GM18508 (cell line): ENCODE measurements at regions not wholly inside any gene's neighbourhood (a gene's known extent, or its start where the extent isn't known, plus 50 kb on each side); places are given as distances from the start of the nearest gene placed in this dataset.

Source experiments
- ATAC-seq: cut with Tn5 transposase; IDR thresholded peaks from one replicate; pipeline ENCODE4 v1.9.1; 2021; ENCODE audit warnings: moderate number of reproducible peaks; ENCODE audit not compliant: insufficient read depth, unreplicated experiment

GRCh38 chr13:107202371-107203023 is 634.6 kb upstream of the ARGLU1 start:
- no peak for ATAC-seq

- ATAC-seq, result no peak
Observed at GRCh38 chr13:107200491-107200890, 632.6 kb upstream of the ARGLU1 start.

DNA sequence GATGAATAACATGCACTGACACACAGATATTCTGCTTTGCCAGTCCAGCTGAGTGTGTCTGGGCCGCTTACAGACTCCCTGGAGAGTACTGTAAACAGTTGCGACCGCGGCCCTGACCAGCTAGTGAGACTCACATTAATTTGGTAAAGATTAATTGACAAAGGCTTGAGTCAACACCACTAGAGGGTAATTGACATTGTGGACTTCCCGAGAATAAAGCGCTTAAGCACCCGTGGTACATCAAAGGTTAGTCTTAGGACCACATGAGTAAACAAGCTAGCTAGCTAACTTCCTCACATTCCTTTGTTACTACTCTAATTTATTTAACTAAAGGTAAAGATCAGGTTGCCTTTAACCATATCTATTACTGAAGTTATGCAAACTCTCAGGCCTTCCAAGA is 624.4 kb upstream of the ARGLU1 start:
- ATAC-seq, result no peak

GRCh38 chr13:107190065-107190464 is 622.1 kb upstream of the ARGLU1 start:
- ATAC-seq, result no peak

- no peak for ATAC-seq
Observed at GRCh38 chr13:107185889-107186288, 618.0 kb upstream of the ARGLU1 start.

- ATAC-seq, result no peak
Observed at GRCh38 chr13:107170270-107170931, 602.5 kb upstream of the ARGLU1 start.

DNA sequence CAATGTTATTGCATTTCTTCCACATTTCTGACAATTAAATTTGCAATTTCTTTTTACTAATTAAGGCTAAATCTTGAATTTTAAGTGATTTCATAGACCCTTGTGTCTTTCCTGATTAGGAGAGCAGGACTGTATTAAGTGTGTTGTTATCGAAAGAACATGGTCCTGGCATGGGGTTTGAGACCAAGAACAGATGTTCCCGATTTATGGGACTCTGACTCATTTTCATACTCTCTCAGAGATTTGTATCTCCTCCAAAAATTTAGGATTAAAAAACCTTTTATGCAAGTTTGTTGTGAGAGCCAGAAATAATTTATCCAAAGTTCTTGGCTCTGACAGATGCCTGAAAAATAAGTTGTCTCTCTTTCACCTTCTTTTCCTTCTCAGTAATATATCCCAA is 589.3 kb upstream of the ARGLU1 start:
- no peak for ATAC-seq

DNA sequence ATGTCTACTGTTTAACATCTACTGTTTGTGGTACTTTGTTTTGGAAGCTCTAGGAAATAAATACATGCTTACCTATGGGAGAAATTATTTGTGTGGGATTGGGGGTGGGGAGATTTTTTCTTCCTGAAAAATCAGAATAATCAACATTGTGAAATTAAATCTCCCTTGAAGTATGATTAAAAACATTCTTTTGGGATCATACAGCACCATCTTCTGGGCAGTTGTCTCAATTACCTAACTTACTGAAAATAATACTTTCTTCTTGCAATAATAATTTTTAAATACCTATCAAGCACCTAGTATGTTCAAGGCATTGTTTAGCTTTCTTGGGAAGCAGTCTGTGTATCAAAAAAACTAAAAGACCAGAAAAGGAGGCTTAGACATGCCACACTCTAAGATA is 576.5 kb upstream of the ARGLU1 start:
- no peak for ATAC-seq

GRCh38 chr13:107141767-107142166 is 573.8 kb upstream of the ARGLU1 start:
- ATAC-seq, result no peak

DNA sequence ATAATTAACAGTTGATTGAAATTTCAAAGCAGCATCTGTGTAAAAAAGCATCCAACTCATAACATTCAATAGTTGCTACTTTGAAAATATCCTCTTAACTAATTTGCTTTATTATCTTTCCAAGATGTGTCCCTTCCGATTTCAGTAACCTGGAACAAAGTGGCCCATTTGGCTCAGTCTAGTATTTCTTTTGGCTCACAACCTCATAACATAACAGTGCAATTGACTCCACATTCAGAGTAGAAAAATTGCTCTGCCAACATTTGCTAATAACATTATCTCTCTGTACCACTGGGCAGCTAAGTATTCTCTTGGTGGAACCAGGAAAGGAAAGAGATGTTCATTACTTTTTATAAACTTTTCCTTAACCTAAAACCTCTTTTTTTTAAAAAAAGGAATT is 571.1 kb upstream of the ARGLU1 start:
- ATAC-seq, result no peak

DNA sequence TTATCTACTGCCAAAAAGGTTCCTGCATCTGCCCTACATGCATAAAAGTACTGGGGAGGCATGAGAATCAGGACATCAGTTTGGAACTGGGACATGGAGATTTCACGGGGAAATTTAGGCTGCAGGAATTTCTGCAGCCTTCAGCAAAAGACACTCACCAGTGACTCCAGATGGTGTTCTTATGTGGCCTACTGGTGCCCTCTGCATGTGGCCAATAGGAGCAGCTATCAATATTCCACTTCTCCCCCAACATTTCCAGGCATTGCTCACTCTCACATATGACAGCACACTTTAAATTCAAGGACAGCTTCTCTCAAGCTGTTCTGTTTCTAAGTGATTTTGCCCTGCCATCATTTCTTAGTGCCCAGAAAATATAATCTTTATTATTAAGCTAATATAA is 570.5 kb upstream of the ARGLU1 start:
- no peak for ATAC-seq

DNA sequence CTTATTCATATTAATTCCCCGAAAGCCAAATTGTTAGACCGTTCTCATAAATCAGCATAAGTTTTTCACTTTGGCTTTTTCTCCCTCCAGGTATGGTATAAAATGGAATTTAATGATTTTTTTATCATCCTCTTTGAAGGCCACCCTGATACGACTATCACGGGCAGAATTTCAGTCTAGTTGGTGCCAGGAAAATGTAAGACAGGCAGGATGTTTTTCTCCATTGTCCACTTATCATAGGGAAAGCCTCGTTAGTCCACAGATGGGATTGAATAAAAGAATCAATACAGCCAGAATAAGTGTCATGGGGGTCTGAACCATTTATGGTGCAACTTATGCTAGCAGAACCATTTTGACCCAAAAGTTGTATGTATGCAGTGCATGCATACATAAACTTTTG is 566.0 kb upstream of the ARGLU1 start:
- no peak for ATAC-seq

GRCh38 chr13:107130566-107130965 is 562.6 kb upstream of the ARGLU1 start:
- ATAC-seq, result no peak

DNA sequence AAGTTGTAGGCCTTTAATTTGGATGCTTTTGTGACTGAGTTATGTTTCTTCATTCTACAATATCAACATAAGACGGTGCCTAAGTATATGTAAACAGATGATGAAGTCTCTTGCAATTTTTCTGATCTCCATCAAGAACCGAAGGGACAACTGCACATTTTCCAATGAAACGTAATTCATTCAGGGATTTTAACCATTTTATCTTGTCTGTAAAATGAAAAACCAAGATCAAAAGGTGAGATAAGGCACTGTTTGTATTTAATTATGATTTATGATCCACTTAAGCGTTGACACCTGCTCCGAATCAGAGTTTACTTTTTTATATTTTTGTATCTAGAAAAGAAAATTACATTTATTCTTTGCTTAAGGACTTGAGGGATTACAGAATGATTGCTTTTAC is 556.8 kb upstream of the ARGLU1 start:
- no peak for ATAC-seq

DNA sequence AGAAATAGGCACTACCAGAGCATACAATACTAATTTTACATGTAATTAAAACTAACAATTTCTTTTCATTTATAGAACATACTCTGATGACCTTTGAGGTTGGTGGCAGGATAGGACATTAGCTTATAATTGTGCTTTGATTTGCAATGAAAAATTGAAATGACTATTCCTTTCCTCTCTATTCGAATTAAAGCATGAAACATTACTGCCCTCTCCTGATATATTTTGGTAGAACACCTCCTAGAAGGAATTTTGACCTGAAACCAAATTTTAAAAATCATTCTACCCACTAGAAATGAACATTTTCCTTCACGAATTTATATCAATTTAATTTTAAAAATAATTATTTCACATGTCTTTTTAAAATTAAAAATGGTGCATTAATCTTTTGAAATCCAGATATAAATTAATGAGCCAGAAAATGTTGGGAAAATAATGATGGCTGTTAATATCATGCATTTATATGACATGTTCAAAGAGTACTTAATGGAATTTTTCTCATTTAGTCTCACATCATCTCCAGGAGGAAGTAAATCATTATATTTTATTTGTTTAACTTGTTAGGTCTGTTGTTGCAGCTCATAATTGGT is 556.3 kb upstream of the ARGLU1 start:
- ATAC-seq, result no peak

GRCh38 chr13:107121793-107122192 is 553.9 kb upstream of the ARGLU1 start:
- no peak for ATAC-seq

DNA sequence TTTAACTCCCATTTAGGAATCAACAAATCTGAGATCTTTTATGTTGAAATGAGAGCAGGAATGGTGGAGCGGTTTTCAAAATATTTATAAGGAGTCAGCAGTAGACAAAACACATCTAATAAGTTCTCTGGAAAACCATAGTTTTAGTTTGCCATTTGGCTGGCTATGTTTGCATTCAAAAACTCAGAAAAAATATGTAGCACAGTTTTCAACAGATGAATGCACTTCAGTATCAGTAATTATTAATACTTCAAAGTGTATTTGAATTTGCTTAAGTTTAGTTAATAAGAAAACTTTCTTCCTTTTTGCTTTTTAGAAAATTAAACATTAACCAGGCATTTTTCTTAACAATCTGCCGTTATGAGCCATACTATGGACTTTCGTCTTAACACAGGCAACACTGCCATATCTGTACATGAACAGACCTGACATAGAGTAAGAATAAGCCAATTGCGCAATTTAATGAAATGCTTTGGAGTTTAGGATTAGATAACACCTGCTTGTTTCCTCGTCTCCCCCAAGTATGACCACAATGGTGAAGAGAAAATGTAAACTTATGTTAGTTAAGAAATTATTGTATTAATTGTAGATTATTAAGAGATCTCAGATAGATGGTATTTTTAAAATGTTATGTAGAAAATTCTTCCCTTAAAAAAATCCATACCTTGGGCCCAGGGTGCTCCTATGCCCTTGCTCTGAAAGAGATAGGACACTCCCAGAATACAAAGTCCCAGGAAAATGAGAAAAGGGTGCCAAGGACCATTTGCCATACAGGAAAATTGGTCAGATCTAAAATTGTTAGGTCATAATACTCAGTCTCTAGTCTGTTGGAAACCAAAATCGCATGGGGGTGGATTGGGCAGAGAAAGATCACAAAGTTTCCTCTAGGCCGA is 552.3 kb upstream of the ARGLU1 start:
- ATAC-seq, result no peak

- no peak for ATAC-seq
Observed at GRCh38 chr13:107118506-107118905, 550.6 kb upstream of the ARGLU1 start.

- no peak for ATAC-seq
Observed at GRCh38 chr13:107117327-107118012, 549.5 kb upstream of the ARGLU1 start.

DNA sequence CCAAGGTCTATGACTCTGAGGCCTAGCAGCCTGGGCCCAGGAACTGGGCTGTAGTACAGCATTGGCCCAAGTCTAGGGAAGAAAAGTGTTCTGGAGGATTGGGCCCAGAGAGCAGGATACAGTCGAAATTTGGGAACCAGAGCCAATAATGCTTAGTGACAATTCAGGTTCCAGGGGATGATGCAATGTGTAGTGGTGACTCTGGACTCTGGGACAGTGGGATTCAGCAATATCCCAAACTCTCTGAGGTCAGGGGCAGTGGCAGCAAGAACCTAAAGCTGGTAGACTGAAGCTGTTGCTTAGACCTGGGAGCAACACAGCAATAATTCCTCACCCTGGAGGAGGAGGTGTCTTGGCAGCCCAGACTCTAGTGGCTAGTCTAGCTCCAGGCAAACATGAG is 545.5 kb upstream of the ARGLU1 start:
- ATAC-seq, result no peak
